Activated CD4-positive, alpha-beta T cell treated with anti-CD3 and anti-CD28 coated beads for 36 hours (primary cell): ENCODE measurements at regions not wholly inside any gene's neighbourhood (a gene's known extent, or its start where the extent isn't known, plus 50 kb on each side); places are given as distances from the start of the nearest gene placed in this dataset.

Source experiments
- ATAC-seq: fragments of 200-7000 bp; cut with Tn5 transposase; one replicate; pipeline ENCODE4 v1.10.0; 2021; ENCODE audit warnings: mild to moderate bottlenecking, moderate library complexity
- CTCF ChIA-PET: fragments of 350-600 bp; sonication (Branson Sonifier 250); formaldehyde crosslinking; loops from one replicate; lab custom pipeline; 2021; ENCODE audit warnings: antibody characterized with exemption; lab: Charles Lee
- POLR2A ChIA-PET: fragments of 350-600 bp; sonication (Branson Sonifier 250); formaldehyde crosslinking; loops from one replicate; lab custom pipeline; 2021; ENCODE audit warnings: antibody characterized with exemption, inconsistent platforms; lab: Charles Lee
- DNase-seq: peaks from one replicate; pipeline ENCODE4 v3.0.0-alpha.2; 2020
- H3K27ac Mint-ChIP-seq: one replicate; pipeline ENCODE4 v1.8.0; 2021; ENCODE audit warnings: mixed read lengths
- H3K27me3 Mint-ChIP-seq: one replicate; pipeline ENCODE4 v1.8.0; 2021; ENCODE audit warnings: mixed read lengths
- H3K36me3 Mint-ChIP-seq: one replicate; pipeline ENCODE4 v1.8.0; 2021; ENCODE audit warnings: low read depth, mixed read lengths
- H3K4me1 Mint-ChIP-seq: one replicate; pipeline ENCODE4 v1.8.0; 2021; ENCODE audit warnings: mixed read lengths
- H3K4me3 Mint-ChIP-seq: one replicate; pipeline ENCODE4 v1.8.0; 2021; ENCODE audit warnings: mild to moderate bottlenecking, moderate library complexity, mixed read lengths
- H3K9me3 Mint-ChIP-seq: one replicate; pipeline ENCODE4 v1.8.0; 2021; ENCODE audit warnings: low read depth, mixed read lengths
- intact Hi-C, 2 experiments: fragments of 100-400 bp; cut with DNase I in 1 of 2; cut with micrococcal nuclease in 1 of 2; formaldehyde crosslinking; loops; one replicate each; pipeline versions ENCODE4 v1.14.2 to v1.15.1; 2022 to 2024; cut with DNase I, micrococcal nuclease

DNA sequence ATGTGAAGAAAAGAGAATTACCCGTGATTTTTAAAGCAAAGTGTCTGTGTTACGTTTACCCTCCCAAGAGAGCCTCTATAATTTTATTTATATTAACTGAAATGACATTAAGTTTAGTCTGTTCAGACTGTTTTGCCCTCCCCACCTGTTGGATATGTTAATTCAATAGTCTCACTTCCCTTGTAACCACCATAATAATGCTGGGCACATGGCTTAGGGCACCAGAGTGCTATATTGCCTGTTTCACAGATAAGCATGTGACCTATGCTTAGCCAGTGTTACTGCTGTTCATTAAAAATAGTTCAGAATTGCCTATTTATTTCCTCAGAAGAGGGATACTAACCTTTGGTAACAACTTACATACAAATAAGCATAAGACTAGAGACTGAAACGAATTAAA, 446.2 kb downstream of the FAT4 start:
- ATAC-seq: no peak
- Mint-ChIP-seq H3K9me3 (no peaks in the 10 kb centered on the region), H3K27me3 (no peaks in the 10 kb centered on the region), H3K4me1 (no peaks in the 10 kb centered on the region), H3K27ac (no peak overlapping the region), H3K4me3 (no peak overlapping the region), H3K36me3 (no peaks in the 10 kb centered on the region)
- no peak for DNase-seq
- CTCF ChIA-PET: no interaction called here
- POLR2A ChIA-PET: no interaction called here
- intact Hi-C loops: no loop called here

- Mint-ChIP-seq H3K27ac (no peak overlapping the region), H3K9me3 (no peaks in the 10 kb centered on the region), H3K4me1 (no peaks in the 10 kb centered on the region), H3K36me3 (no peaks in the 10 kb centered on the region), H3K27me3 (no peaks in the 10 kb centered on the region), H3K4me3 (no peak overlapping the region)
- POLR2A ChIA-PET: no interaction called here
- ATAC-seq (no peak), DNase-seq (no peak)
- intact Hi-C loops: no loop called here
- CTCF ChIA-PET: no interaction called here
These were observed 447.8 kb downstream of the FAT4 start for GRCh38 chr4:125762537-125762936.

GRCh38 chr4:125765941-125766340, 451.2 kb downstream of the FAT4 start:
- ChIA-PET CTCF (no interaction called here), POLR2A (no interaction called here)
- intact Hi-C loops: no loop called here
- ATAC-seq (no peak), DNase-seq (no peak)
- H3K36me3 Mint-ChIP-seq: no peaks in the 10 kb centered on the region
- H3K4me3 Mint-ChIP-seq: no peak overlapping the region
- no peaks in the 10 kb centered on the region for H3K9me3 Mint-ChIP-seq
- H3K27me3 Mint-ChIP-seq: no peaks in the 10 kb centered on the region
- H3K27ac Mint-ChIP-seq: no peak overlapping the region
- no peaks in the 10 kb centered on the region for H3K4me1 Mint-ChIP-seq

DNA sequence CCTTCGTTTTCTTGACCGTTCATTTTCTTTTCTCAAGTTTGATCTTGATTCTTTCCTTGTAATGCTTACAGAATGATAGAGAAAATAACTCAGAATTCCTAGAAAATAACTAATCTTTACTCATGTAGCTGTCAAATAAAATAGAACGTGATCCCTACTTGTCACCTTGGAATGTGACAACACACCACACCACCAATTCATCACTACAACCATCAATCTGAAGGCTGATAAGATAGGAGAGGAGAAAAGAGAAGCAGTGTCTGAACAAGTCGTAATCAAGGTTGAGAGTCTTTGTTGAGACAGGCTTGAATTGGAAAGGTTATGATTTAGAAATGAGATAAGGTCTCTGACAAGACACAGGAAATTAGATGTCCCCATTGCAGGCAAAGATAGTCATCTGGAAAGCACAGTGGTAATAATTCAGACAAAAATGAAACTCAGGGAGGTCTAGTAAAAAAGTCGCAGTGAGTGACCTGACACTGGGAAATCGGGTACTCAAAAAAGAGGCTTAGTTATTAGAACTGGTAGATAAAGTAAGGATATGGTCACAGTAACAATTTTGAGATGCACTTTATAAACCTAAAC, 456.2 kb downstream of the FAT4 start:
- Mint-ChIP-seq H3K9me3 (peaks cover 6% of the 10 kb centered on the region), H3K36me3 (no peaks in the 10 kb centered on the region), H3K4me1 (no peaks in the 10 kb centered on the region), H3K4me3 (no peak overlapping the region), H3K27me3 (no peaks in the 10 kb centered on the region), H3K27ac (no peak overlapping the region)
- DNase-seq (no peak), ATAC-seq (no peak)
- POLR2A ChIA-PET: no interaction called here
- intact Hi-C loops: no loop called here
- CTCF ChIA-PET: interaction anchor here (0.7 kb wide), 1 partner anchor 14 kb away, joined by 3 read pairs; no protein-coding TSS in a partner anchor

GRCh38 chr4:125772680-125773079, 457.9 kb downstream of the FAT4 start:
- H3K4me3 Mint-ChIP-seq: no peak overlapping the region
- ChIA-PET POLR2A (no interaction called here), CTCF (no interaction called here)
- no peak for ATAC-seq
- intact Hi-C loops: no loop called here
- peaks cover 15% of the 10 kb centered on the region for H3K9me3 Mint-ChIP-seq
- H3K36me3 Mint-ChIP-seq: no peaks in the 10 kb centered on the region
- no peaks in the 10 kb centered on the region for H3K4me1 Mint-ChIP-seq
- no peak for DNase-seq
- H3K27ac Mint-ChIP-seq: no peak overlapping the region
- H3K27me3 Mint-ChIP-seq: no peaks in the 10 kb centered on the region

DNA sequence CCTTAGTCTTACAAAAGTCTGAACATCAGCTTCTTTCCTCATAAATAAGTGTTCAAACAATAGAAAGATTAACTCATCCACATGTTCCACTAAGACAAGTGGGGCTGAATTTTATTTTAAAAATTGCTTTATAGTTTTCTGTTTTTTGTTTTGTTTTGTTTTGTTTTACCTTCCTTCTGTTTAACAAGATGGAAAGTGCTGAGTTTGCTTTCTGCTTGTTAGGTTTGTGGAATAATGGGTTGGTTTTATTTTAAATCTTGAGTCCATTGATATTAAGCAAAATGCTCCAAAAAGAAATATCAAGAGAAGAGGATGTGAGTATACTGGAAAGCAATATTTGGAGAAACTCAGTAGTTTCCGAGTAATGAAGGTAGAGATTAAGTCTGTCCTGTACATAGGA, 458.7 kb downstream of the FAT4 start:
- ATAC-seq: no peak
- Mint-ChIP-seq H3K27me3 (no peaks in the 10 kb centered on the region), H3K27ac (no peak overlapping the region), H3K36me3 (no peaks in the 10 kb centered on the region), H3K4me1 (no peaks in the 10 kb centered on the region), H3K9me3 (peaks cover 15% of the 10 kb centered on the region), H3K4me3 (no peak overlapping the region)
- CTCF ChIA-PET: no interaction called here
- POLR2A ChIA-PET: no interaction called here
- intact Hi-C loops: no loop called here
- no peak for DNase-seq

GRCh38 chr4:125773931-125774330, 459.2 kb downstream of the FAT4 start:
- ChIA-PET CTCF (no interaction called here), POLR2A (no interaction called here)
- no peak for ATAC-seq
- Mint-ChIP-seq H3K36me3 (no peaks in the 10 kb centered on the region), H3K4me1 (no peaks in the 10 kb centered on the region), H3K4me3 (no peak overlapping the region), H3K27ac (no peak overlapping the region), H3K9me3 (peaks cover 15% of the 10 kb centered on the region), H3K27me3 (no peaks in the 10 kb centered on the region)
- DNase-seq: no peak
- intact Hi-C loops: no loop called here

GRCh38 chr4:125776146-125776545, 461.4 kb downstream of the FAT4 start:
- Mint-ChIP-seq H3K27ac (no peak overlapping the region), H3K27me3 (no peaks in the 10 kb centered on the region), H3K4me1 (no peaks in the 10 kb centered on the region), H3K4me3 (no peak overlapping the region), H3K36me3 (no peaks in the 10 kb centered on the region), H3K9me3 (peaks cover 15% of the 10 kb centered on the region)
- ChIA-PET POLR2A (no interaction called here), CTCF (no interaction called here)
- no peak for ATAC-seq
- intact Hi-C loops: no loop called here
- no peak for DNase-seq

DNA sequence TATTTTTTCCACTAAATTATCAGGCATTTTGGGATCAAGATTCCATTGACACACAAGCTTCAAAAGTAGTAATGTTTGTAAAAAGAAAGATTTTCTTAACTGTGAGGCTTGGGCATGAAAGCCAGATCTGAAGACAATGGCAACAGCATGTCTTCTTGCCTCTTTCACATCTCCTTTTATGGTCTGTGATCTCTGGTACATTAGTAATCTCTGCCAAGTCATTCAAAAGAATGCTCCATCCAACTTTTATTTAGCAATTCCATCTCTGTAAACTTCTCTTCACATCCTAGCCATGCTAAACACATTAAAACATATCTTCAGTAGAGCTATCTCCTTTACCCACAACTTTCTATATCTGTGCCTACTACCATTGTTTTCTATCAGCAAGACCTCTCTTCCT, 465.4 kb downstream of the FAT4 start:
- intact Hi-C loops: no loop called here

DNA sequence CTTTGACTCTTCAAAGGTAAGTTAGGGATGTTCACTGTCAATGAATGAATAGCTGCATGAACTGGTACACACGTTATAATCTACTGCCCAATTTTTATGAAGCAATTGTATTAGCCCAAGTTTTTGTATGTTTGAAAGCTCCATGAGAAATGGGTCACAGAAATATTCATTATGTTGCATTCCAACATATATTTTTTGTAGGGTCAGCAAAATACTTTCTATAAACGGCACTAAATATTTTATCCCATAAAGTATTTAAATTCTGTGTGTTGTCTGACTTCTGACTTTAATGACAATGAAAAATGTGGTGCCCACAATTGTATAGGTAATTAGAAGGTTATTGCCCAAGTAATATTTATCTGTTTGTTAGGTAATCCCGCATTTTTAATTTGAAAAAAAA, 466.0 kb downstream of the FAT4 start:
- ChIA-PET POLR2A (no interaction called here), CTCF (interaction anchor here (0.5 kb wide), 1 partner anchor 23 kb away, joined by 3 read pairs; no protein-coding TSS in a partner anchor)
- DNase-seq: no peak
- Mint-ChIP-seq H3K4me3 (no peak overlapping the region), H3K9me3 (peaks cover 10% of the 10 kb centered on the region), H3K4me1 (no peaks in the 10 kb centered on the region), H3K36me3 (no peaks in the 10 kb centered on the region), H3K27ac (no peak overlapping the region), H3K27me3 (no peaks in the 10 kb centered on the region)
- no peak for ATAC-seq
- intact Hi-C loops: no loop called here

More for the DNA sequence above, 465.4 kb downstream of the FAT4 start:
- Mint-ChIP-seq H3K4me1 (no peaks in the 10 kb centered on the region), H3K4me3 (no peak overlapping the region), H3K27me3 (no peaks in the 10 kb centered on the region), H3K27ac (no peak overlapping the region), H3K36me3 (no peaks in the 10 kb centered on the region), H3K9me3 (peaks cover 15% of the 10 kb centered on the region)
- DNase-seq (no peak), ATAC-seq (no peak)
- ChIA-PET POLR2A (no interaction called here), CTCF (interaction anchor here (0.6 kb wide), 1 partner anchor 18 kb away, joined by 3 read pairs; no protein-coding TSS in a partner anchor)

DNA sequence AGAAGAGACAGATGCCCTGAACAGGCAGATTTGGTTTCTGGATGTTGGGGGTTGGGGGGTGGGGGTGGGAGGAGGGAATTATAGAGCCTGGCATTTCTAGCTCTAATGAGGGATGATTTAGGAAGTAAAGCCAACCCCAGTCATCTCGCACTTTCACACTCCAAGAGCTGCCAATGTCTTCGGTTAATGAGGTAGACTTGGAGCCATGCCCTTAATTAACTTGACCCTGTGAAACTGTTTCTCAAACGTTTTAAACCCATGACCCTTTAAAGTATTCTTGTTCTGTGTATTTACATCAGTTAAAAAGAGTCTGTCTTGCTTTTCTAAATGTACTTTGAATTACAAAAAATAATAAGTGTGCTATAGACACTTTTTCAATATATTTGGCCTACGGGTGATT, 466.9 kb downstream of the FAT4 start:
- Mint-ChIP-seq H3K27ac (no peak overlapping the region), H3K9me3 (peaks cover 9% of the 10 kb centered on the region), H3K27me3 (no peaks in the 10 kb centered on the region), H3K4me1 (no peaks in the 10 kb centered on the region), H3K36me3 (no peaks in the 10 kb centered on the region), H3K4me3 (no peak overlapping the region)
- intact Hi-C loops: no loop called here
- POLR2A ChIA-PET: no interaction called here
- ATAC-seq (no peak), DNase-seq (no peak)
- CTCF ChIA-PET: no interaction called here

GRCh38 chr4:125784741-125785140, 470.0 kb downstream of the FAT4 start:
- CTCF ChIA-PET: interaction anchor here (0.6 kb wide), 1 partner anchor 14 kb away, joined by 3 read pairs; no protein-coding TSS in a partner anchor
- ATAC-seq (no peak), DNase-seq (no peak)
- Mint-ChIP-seq H3K36me3 (no peaks in the 10 kb centered on the region), H3K27me3 (no peaks in the 10 kb centered on the region), H3K9me3 (no peaks in the 10 kb centered on the region), H3K27ac (no peak overlapping the region), H3K4me3 (no peak overlapping the region), H3K4me1 (no peaks in the 10 kb centered on the region)
- intact Hi-C loops: no loop called here
- POLR2A ChIA-PET: no interaction called here
